ENCODE measurements at regions not wholly inside any gene's neighbourhood (a gene's known extent, or its start where the extent isn't known, plus 50 kb on each side); places are given as distances from the start of the nearest gene placed in this dataset.
"Not testable (repeated sequence)": the region's sequence is repeated elsewhere in the genome, so short reads cannot be mapped to it uniquely, and the experiment has no call there.

DNA sequence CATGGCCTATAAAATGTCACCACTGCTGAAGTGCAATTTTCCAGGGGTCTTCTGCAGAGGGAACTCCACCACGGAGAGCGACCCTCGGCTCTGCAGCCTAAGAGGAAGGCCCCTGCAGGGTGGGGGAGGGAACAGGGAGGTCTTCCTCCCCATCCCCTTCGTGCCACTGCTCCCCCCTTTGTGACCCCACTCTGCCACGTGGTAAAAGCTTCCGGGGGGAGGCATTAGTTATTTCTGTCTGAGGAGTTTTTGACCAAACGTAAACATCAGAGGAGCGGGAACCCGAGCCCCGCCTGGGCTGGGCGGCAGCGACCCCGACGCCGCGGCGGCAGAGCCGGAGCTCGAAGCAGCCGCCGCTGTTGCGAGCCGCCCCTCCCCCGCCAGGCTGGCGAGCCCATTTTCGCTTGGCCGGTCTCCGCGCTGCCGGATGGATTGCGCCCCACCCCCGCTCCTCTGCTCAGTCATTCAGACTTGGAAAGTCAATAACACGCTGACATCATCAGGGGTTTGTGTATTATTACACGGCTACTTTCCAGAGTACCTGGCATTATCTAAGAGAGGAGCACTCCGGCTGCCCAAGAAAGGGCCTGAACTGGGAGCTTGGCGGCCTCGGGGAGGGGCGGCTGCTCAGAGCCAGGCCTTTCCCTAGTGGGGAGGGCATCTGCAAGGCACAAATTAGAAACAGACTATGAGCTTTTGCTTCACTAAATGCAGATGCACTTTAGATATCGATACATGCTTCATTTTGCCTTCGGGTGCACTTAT is 162.5 kb upstream of the TBL1XR1 start:
- no peak for FAIRE-seq

DNA sequence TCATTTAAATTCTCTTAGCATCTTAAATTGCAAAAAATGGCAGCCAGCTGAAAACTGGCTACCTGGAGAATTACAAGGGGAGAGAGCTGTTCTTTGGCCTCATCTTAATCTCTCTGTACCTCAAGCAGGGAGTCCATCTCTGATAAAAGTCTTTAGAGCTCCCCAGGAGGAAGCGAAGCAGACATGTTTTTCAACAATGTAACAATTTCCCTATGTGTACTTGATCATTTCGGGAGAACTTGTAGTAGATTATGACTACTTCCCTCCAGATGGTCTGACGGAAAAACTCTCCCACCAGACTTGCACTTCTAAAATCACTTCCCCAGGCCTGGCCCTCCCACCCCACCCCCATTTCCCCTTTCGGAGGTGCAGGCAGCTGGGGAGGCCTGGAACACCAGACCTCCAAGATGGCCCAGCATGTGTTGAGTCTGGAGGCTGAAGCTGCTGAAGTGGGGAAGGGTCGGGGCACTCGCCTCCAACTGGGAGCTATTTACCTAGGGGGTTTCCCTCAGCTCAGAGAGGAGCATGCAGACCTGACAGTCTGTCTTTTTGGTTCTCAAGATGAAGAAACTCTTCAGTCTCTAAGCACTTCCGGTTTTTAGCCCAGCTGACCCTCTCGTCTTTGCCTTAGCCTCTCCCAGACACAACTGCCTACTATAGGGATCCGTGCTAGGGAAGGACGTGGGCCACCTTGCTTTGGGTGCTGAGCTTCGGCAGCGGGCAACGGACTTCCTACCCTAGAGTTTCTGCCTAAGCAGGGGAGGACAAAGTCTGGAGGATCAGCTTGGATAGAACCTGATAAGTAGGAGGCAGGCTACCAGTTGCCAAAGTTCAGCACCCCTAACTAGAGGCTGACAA is 164.0 kb upstream of the TBL1XR1 start:
- FAIRE-seq = no peak

DNA sequence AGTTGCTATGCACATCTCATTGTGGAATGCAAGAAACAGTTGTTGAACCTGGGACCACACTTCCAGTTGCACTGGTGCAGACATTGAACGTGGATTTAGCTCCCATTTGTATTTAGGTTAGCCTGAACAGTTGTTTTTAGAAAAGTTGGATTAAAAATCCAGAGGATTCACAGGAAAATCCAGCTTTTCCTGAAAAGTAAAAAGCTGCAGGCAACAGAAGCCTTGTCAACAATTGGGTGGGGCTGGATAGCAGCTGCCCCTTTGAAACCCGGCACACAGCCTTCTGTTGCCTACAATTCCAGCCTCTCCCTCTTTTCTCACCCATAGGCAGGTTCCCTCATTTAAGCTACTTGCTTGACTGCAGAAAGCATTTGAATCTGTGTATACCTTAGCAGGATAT is 165.3 kb upstream of the TBL1XR1 start:
- no peak for FAIRE-seq

DNA sequence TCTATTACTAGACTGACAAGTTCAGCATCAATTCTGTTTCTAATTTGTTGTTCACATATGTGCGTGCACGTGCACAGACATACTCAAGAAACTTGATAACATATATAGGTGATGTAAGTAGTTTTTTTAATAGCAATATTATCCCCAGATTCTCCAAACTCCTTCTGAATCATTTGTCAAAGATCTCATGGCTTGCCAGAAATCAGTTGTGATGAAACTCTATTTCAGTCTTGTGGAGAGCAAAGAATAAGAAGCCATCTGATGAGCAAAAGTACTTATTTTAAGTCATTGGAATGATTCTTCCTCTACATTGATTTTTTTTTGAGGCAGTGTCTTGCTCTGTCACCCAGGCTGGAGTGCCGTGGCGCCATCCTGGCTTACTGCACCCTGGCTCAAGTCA is 167.0 kb upstream of the TBL1XR1 start:
- no peak for FAIRE-seq

DNA sequence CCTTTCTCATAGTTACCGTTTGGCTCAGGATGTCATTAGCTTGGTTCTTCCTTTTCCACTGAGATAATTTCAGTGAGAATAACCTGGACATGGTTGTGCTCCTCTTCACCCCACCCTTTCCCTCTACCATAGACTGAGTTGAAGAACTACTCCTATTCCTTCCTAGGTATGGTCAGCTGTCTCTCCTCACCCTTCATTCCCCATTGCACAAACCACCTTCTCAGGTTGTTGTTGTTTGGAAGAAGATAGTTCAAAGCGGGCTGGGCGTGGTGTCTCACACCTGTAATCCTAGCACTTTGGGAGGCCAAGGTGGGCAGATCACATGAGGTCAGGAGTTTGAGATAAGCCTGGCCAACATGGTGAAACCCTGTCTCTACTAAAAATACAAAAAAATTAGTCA is 168.0 kb upstream of the TBL1XR1 start:
- not testable (repeated sequence) for FAIRE-seq

DNA sequence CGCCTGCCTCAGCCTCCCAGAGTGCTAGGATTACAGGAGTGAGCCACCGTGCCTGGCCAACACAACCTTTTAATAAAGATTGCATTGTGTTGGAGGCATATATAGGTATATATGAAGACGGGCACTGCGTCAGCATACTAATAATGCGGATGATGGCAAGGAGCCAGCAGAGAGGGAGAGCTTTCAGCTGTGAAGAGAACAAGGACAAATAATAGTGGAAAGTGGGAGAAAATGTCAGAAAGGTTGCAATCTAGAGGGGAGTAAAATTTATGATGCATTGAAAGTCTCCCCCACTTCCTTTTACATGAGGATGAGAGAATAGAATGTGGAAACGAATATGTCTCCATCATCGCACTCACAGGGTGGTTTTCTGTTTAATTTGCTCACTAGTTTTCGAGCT is 170.5 kb upstream of the TBL1XR1 start:
- no peak for FAIRE-seq

DNA sequence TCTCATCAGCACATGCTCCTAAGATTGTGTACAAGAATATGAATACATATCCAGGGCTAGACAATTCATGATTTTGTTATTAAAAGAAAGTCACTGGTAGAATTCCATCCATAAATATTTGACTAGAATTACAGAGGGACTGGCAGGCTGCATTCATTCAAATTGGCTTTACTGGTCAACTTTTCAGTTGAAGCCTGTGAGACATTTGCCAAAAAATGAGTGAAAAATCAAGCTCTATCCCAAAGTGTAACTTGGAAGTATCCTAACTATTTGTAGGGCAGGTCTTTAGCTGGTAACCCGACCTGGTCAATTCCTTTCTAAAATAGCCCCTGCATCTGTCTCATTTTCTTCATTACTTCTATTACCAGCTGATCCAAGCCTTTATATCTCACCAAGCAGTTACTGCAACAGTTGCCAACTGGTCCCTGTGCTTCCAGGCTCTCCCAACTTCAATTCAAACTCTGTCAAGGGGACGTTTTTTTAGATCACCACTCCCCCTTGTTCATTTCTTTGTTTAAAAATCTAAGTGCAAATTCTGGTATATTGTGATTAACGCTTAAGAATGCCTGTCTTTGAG is 173.1 kb upstream of the TBL1XR1 start:
- FAIRE-seq = no peak

DNA sequence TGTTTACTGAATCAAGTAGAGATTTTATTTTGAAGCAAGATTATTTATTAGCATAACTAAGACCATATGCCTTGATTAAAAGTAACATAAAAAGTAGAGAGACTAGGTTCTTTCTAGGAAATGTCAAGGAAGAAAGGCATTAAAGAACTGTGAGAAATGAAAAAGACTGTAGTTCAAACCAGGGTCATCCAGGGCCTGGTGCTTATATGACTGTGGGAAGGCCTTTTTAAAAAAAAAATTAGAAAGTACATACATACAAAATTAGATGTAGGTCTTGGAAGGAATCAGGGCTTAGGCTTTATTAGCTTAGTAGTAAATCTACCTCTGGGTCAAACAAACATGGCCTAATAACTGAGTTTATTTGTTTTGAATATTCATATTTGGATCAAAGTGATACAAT is 173.9 kb upstream of the TBL1XR1 start:
- FAIRE-seq = no peak

DNA sequence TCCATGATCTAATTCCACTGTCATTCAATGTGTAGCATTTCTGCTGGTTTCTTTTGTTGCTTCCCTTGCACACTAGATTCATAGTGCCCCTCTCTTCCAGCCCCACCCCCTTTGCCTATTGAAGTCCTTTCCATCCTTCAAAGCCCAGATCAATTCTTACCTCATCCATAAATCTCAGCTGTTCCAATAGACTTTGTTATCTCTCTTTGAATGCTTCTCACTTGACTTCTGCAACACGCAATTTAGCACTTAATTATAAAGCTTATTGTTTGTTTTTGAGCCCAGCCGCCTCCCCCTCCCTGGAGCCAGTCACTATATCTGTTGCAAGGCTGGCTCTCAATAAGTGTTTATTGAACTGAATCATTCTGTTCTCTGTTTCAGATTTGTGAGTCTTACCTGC is 174.6 kb upstream of the TBL1XR1 start:
- FAIRE-seq = no peak

DNA sequence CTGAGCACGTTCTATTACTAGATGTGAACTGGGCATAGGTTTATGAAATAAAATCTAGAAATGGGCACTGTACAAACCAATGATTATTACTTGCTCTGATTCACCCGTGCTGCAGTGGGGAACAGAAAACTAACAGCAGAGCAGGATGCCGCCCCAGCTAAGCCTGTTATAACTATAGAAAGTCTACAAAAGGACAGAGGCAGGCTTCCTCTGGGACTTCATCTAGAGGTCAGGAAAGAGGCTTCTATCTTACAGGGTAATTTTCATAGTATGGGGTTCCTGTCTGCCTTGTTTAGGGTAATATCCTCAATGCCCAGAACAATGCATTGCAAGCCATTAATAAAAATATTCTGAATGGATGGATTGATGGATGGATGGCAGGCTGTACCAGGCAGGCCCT is 177.0 kb upstream of the TBL1XR1 start:
- FAIRE-seq = no peak

DNA sequence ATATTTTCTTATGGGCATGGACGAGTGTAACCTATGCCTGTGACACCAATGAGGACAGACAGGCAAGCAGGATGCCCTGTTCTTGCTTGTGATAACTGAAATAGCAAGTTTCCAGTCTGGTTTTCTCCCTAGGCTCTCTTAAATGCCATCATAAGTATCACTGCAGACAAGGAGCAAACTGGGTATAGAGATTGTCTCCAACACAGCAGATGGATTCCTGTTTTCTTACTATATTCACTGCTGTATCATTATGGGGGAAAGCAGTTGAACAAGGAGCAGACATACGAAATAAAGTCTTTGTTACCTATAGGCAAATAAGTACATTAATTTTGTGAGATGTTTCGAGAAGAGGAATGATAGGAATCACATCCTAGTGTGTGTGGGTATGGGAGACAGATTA is 178.0 kb upstream of the TBL1XR1 start:
- no peak for FAIRE-seq

DNA sequence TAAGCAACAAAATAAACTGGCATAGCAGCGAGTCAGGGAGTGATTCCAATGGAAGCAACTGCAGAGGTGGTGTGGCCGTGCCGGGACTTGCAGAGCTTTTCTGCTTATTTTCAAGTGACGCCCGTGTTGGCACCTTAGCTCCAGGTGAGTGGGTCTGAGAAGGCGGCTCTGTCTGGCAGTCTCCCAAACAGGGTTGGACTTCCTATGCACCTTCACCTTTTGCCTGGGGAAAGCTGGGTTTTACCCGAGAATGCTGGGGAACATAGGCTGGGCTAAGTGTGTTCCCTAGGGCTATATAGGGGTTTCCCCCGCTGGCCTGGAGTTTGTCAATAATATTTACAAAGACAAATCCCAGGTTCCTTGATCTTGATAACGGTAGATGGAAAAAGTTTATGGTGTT is 179.9 kb upstream of the TBL1XR1 start:
- FAIRE-seq = no peak

DNA sequence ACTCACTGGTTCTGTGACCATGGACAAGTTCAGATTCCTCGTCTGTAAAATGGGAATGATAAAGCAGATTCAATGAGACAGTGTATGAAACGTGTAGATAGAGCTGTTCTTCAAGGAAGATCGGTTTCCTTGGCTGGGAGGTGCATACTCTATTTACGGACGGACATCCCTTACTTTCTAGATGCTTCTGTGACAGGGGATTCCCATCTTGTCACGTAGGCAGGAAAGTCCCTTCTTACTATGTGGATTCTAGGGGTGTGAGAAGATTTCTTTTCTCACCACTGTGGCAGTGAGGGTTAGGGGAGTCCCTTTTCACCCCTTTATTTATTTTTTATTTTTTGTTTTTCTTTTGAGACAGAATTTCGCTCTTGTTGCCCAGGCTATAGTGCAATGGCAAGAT is 180.9 kb upstream of the TBL1XR1 start:
- no peak for FAIRE-seq

DNA sequence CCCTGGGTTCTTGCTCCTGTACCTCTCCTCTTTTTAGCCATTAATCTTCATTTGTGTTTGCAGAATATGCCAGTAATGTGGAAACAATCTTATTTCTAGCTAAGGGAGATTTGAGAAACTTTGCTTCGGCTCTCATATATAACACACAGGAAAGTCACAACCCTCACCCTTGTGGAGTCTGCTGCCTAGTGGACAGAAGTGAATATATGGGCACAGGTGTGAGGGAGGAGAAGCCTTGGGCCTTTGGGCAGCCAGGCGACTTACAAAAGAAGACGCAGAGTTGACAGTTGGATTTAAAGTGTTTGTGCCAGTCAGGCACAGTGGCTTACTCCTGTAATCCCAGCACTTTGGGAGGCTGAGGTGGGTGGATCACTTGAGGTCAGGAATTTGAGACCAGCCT is 181.8 kb upstream of the TBL1XR1 start:
- FAIRE-seq = no peak

DNA sequence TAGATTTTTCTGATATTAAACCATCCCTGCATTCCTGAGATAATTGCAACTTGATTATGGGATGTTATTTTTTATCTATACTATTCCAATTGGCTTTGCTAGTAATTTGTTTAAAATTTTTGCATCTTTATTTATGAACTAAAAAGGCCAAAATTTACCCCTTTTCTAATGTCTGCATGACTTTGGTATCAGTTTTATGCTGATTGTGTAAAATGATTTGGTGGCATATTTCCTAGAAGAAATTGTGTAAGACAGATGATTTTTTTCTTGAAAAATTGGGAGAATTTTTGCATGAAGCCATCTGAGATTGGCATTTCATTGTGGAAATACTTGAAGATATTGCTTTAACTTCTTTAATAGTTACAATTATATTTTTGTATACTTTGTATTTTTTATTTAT is 183.8 kb upstream of the TBL1XR1 start:
- no peak for FAIRE-seq

DNA sequence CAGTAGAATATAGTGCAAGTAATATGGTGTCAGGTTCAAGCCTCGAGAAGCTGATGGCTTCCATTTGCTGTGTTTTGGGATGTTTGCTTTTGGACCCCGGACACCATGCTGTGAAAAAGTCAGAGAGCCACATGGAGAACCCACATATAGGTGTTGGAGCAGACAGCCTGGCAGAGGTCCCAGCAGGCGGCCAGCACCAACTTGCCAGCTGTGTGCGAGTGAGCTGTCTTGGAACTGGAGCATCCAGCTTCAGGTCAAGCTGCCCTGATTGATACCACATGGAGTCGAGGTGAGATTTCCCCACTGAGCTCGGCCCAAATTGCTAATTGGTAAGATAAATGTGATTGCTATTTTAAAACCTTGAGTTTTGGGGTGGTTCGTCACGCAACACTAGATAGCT is 185.7 kb upstream of the TBL1XR1 start:
- FAIRE-seq = no peak

DNA sequence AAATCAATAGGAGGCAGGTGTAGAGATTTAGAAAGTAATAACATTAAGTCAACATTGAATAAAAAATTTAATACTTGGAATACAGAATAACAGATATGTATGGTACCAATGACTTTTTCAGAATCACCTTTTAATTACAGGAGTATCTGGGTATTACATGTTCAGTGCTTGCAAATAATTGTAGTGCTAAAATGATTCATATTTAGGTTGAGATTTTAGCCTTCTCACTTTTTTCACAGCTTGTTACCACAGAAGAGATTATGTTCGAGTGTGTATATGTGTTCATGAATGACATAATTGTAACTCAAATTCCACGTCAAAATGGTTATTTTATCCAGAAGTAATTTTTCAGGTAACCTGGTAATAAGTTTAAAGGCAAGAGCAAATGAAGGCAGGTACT is 187.9 kb upstream of the TBL1XR1 start:
- no peak for FAIRE-seq

DNA sequence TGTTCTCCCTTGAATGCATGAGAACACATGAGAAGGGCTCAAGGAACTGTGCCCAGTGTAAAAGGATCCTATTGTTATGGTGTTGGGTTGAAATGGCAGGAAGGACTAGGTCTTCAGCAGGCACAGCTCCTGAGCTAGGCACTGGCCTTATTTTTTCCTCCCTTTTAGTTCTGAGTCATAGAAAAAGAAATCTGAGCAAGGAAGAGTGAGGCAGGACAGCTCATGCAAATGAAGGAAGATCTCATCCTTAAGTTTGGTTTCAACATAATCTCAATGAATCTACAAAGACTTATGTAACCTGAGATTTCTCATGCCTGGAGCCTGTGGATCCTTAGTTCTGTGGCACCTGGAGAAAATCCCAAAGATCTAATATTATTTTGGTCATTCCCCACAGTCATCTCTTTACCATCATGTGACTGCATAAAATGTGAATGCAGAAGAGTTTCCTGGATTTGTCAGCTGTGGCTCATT is 188.6 kb upstream of the TBL1XR1 start:
- no peak for FAIRE-seq

DNA sequence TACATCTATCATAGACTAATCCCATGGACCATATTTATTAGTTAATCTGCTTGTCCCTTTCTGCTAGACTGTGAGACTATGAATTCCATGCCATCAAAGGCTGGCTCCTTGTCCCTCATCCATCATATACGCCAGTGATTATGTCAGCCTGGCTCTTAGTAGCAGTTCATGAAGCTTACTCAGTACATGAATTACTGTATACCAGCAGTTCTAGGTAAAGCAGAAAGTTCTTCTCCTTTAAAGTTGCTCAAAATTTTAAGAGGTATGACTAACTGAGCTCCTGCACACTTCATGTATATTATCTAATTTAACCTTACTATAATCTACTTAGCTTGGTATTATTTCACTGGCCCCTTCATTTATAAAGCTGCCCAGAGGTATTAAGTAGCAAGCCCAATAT is 190.9 kb upstream of the TBL1XR1 start:
- no peak for FAIRE-seq

DNA sequence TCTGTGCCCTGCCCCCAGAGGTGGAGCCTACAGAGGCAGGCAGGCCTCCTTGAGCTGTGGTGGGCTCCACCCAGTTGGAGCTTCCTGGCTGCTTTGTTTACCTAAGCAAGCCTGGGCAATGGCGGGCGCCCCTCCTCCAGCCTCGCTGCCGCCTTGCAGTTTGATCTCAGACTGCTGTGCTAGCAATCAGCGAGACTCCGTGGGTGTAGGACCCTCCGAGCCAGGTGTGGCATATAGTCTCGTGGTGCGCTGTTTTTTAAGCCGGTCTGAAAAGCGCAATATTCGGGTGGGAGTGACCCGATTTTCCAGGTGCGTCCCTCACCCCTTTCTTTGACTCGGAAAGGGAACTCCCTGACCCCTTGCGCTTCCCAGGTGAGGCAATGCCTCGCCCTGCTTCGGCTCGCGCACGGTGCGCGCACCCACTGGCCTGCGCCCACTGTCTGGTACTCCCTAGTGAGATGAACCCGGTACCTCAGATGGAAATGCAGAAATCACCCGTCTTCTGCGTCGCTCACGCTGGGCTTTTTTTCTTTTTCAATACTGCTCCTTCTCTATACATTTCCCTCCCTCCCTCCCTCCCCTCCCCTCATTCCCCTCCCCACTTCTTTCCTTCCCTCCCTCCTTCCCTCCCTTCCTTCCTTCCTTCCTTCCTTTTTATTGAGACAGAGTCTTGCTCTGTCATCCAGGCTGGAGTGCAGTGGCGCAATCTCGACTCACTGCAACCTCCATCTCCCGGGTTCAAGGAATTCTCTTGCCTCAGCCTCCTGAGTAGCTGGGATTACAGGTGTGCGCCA is 197.1 kb upstream of the TBL1XR1 start:
- FAIRE-seq = not testable (repeated sequence)

DNA sequence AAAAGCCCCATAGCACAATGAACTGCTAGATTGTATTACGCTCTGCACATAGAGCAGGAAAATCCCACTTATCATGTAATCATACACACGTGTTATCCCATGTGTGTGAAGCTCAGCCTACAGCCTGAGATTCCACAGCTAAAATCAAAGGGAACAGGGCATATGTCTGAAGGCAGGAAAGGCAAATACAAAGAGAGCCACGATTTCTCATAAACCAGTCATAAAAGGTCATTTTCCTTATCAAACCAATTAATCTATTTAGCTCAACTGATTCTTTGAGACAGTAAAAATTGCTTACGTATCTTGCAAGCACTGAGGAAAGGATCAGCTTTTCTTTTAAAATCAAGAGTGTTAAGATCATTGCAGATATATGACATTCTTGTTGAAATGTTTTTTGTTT is 199.5 kb upstream of the TBL1XR1 start:
- no peak for FAIRE-seq

DNA sequence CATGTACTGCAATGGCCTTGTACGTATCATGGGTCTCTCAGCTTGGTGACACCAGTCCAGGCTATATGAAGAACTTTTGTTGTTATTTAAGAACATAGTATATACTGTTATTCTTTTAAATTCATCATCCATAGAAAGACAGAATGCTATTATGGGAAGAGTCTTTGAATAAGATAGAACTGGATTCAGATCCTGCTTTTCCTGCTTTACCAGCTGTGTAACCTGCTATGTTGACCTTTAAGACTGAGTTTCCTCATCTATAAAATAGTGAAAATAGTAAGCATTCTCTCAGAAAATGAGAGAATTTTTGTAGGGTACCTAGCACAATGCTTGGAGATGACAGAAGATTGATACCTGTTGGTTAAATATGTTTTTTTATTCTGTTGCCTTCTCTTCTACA is 204.1 kb upstream of the TBL1XR1 start:
- FAIRE-seq = no peak

DNA sequence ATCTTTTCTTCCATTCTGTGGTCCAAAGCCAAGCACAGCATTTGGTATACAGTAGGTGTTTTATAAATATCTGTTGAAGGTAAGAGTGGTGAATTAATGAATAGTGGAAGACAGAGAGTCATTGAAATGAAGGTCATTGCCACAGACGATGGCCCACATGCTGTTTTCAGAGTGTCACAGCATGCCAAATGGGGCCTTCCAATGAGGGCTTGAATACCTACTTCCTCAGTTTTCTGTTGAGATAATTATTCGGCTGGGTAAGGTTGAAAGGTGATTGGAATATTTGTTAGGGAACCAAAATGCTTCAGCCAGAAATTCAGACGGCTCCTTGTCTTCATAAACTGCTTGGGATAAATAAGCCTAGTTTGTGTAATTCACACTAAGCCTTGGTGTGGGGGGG is 205.3 kb upstream of the TBL1XR1 start:
- no peak for FAIRE-seq
